HCT116 (cell line): ENCODE measurements at regions not wholly inside any gene's neighbourhood (a gene's known extent, or its start where the extent isn't known, plus 50 kb on each side); places are given as distances from the start of the nearest gene placed in this dataset.

ENCODE experiments used
- ATAC-seq: fragments of 200-7000 bp; cut with Tn5 transposase; 2 replicates; pipeline ENCODE4 v1.9.1; 2020; ENCODE audit warnings: mild to moderate bottlenecking, moderate library complexity
- BruUV-seq: library from RNA; stranded (reverse); fragments of 400-500 nt; replicated peaks from 2 replicates; lab custom pipeline; 2021; lab: Mats Ljungman, UMichigan
- CTCF ChIA-PET: fragments of 300-600 bp; sonication (Branson Sonifier 250); formaldehyde crosslinking; loops from one replicate; lab custom pipeline; 2021; ENCODE audit warnings: antibody characterized with exemption; lab: Charles Lee
- POLR2A ChIA-PET: fragments of 300-600, 350-600 bp; sonication (Branson Sonifier 250); formaldehyde crosslinking; loops from one replicate; lab custom pipeline; 2021; ENCODE audit warnings: antibody characterized with exemption; lab: Charles Lee
- RAD21 ChIA-PET, 2 experiments: fragments of 300-600 bp; sonication (Branson Sonifier 250); formaldehyde crosslinking; loops; one replicate each; lab custom pipeline; 2023; ENCODE audit warnings: low total read pairs in 2 of 2; ENCODE audit not compliant: uncharacterized antibody in 2 of 2, unreplicated experiment in 2 of 2, low non-redundant PET in 1 of 2; lab: Charles Lee
- DNase-seq: peaks from one replicate; pipeline ENCODE4 v3.0.0-alpha.2; 2010; ENCODE audit warnings: low read depth, low spot score
- H2AFZ ChIP-seq: fragments of 200-600 bp; shearing (Covaris generic), sonication (generic); 2 replicates; pipeline ENCODE4 v1.6.1; 2017; ENCODE audit warnings: low read depth, mixed run types, mixed read lengths, antibody characterized with exemption, low read length; ENCODE audit not compliant: poor library complexity, severe bottlenecking
- H3K27ac ChIP-seq: 2 replicates; pipeline ENCODE4 v1.5.1; 2012; ENCODE audit warnings: low read depth, low read length
- H3K27me3 ChIP-seq: fragments of 200-600 bp; sonication (generic); 2 replicates; pipeline ENCODE4 v1.6.1; 2016; ENCODE audit warnings: mixed run types, low read length, mixed read lengths; ENCODE audit not compliant: insufficient read depth
- H3K36me3 ChIP-seq, 2 experiments: fragments of 200-500 bp in 1 of 2; fragments of 200-600 bp in 1 of 2; sonication (Bioruptor generic) in 1 of 2; sonication (generic) in 1 of 2; 2 replicates each; pipeline versions ENCODE4 v1.5.1 to v1.6.1; 2014 to 2016; ENCODE audit warnings: low read length in 2 of 2, inconsistent platforms in 1 of 2, mixed read lengths in 1 of 2, mixed run types in 1 of 2; ENCODE audit not compliant: insufficient read depth in 2 of 2, control insufficient read depth in 1 of 2
- H3K4me1 ChIP-seq, 2 experiments: fragments of 200-600 bp in 1 of 2; sonication (generic) in 1 of 2; 2 replicates each; pipeline versions ENCODE4 v1.5.1 to v1.6.1; 2012 to 2017; ENCODE audit warnings: low read length in 2 of 2, inconsistent platforms in 1 of 2, mild to moderate bottlenecking in 1 of 2, mixed read lengths in 1 of 2, mixed run types in 1 of 2, moderate library complexity in 1 of 2; ENCODE audit not compliant: insufficient read depth in 2 of 2, control insufficient read depth in 1 of 2
- H3K4me2 ChIP-seq: fragments of 200-600 bp; sonication (generic); 2 replicates; pipeline ENCODE4 v1.6.1; 2017; ENCODE audit warnings: mixed run types, low read length, mixed read lengths
- H3K4me3 ChIP-seq, 2 experiments: fragments of 200-600 bp in 1 of 2; sonication (generic) in 1 of 2; replicated peaks in 1 of 2; 2 replicates each; pipeline ENCODE4 v1.5.1; 2011 to 2016; ENCODE audit warnings: low read length in 2 of 2, control low read depth in 1 of 2, low read depth in 1 of 2, mild to moderate bottlenecking in 1 of 2, mixed read lengths in 1 of 2, mixed run types in 1 of 2
- H3K79me2 ChIP-seq: fragments of 200-600 bp; sonication (generic); 2 replicates; pipeline ENCODE4 v1.6.1; 2017; ENCODE audit warnings: mild to moderate bottlenecking, mixed run types, low read length, moderate library complexity, mixed read lengths; ENCODE audit not compliant: insufficient read depth
- H3K9ac ChIP-seq: fragments of 200-600 bp; sonication (generic); 2 replicates; pipeline ENCODE4 v1.6.1; 2016; ENCODE audit warnings: low read length, mixed read lengths
- H3K9me2 ChIP-seq: fragments of 200-600 bp; sonication (generic), shearing (Covaris generic); 2 replicates; pipeline ENCODE4 v1.6.1; 2017; ENCODE audit warnings: mixed run types, mild to moderate bottlenecking, moderate library complexity; ENCODE audit not compliant: insufficient read depth
- H3K9me3 ChIP-seq, 2 experiments: fragments of 200-500 bp in 1 of 2; fragments of 200-600 bp in 1 of 2; sonication (Bioruptor generic) in 1 of 2; sonication (generic) in 1 of 2; 2 replicates each; pipeline ENCODE4 v1.6.1; 2014 to 2017; ENCODE audit warnings: low read length in 2 of 2, mixed read lengths in 2 of 2, inconsistent platforms in 1 of 2, low read depth in 1 of 2, mild to moderate bottlenecking in 1 of 2, mixed run types in 1 of 2, moderate library complexity in 1 of 2; ENCODE audit not compliant: control insufficient read depth in 1 of 2, insufficient read depth in 1 of 2
- H4K20me1 ChIP-seq: fragments of 200-600 bp; sonication (generic), shearing (Covaris generic); 2 replicates; pipeline ENCODE4 v1.6.1; 2017; ENCODE audit warnings: mixed run types, mild to moderate bottlenecking, moderate library complexity; ENCODE audit not compliant: insufficient read depth
- ATF3 ChIP-seq: IDR thresholded peaks from 2 replicates; pipeline ENCODE4 v1.6.1; 2012
- CTCF ChIP-seq, 3 experiments: fragments of 200-600 bp in 1 of 3; sonication (generic) in 1 of 3; IDR thresholded peaks in 2 of 3; conservative IDR thresholded peaks in 1 of 3; 2 replicates each; pipeline ENCODE4 v1.5.1; 2012 to 2017; ENCODE audit warnings: low read depth in 2 of 3, low read length in 2 of 3, antibody characterized with exemption in 1 of 3, borderline replicate concordance in 1 of 3, control low read depth in 1 of 3, mild to moderate bottlenecking in 1 of 3, mixed read lengths in 1 of 3, mixed run types in 1 of 3, moderate library complexity in 1 of 3; ENCODE audit not compliant: insufficient read depth in 1 of 3
- ELF1 ChIP-seq: IDR thresholded peaks from 2 replicates; pipeline ENCODE4 v1.6.1; 2012; ENCODE audit warnings: low read depth, borderline replicate concordance
- EZH2 ChIP-seq: fragments of 200-600 bp; sonication (generic); IDR thresholded peaks from 2 replicates; pipeline ENCODE4 v1.6.1; 2017; ENCODE audit warnings: antibody characterized with exemption, mixed run types
- JUND ChIP-seq: IDR thresholded peaks from 2 replicates; pipeline ENCODE4 v1.6.1; 2012
- POLR2AphosphoS5 ChIP-seq: IDR thresholded peaks from 2 replicates; pipeline ENCODE4 v1.6.1; 2011; ENCODE audit warnings: mild to moderate bottlenecking, low read depth, low read length, moderate library complexity
- SRF ChIP-seq: IDR thresholded peaks from 2 replicates; pipeline ENCODE4 v1.6.1; 2012; ENCODE audit warnings: low read depth
- YY1 ChIP-seq: IDR thresholded peaks from 2 replicates; pipeline ENCODE4 v1.6.1; 2011; ENCODE audit warnings: low read length, low read depth, moderate library complexity, mild to moderate bottlenecking; ENCODE audit not compliant: insufficient replicate concordance; ENCODE audit errors: extremely low read depth
- ZFX ChIP-seq: fragments of 450-650 bp; IDR thresholded peaks from 2 replicates; pipeline ENCODE4 v1.6.1; 2017
- intact Hi-C: fragments of 100-400 bp; cut with micrococcal nuclease; formaldehyde crosslinking; loops from 2 replicates; pipeline ENCODE4 v1.10.0; 2022

GRCh38 chrX:65203545-65203944, 227.3 kb upstream of the ZC4H2 start:
- ChIA-PET POLR2A (no interaction called here), CTCF (no interaction called here), RAD21 (no interaction called here)
- BruUV-seq: no TSS peak
- Histone ChIP-seq H3K79me2 (no peaks in the 10 kb centered on the region), H3K4me1 (no peaks in the 10 kb centered on the region), H3K9me2 (no peaks in the 10 kb centered on the region), H3K36me3 (no peaks in the 10 kb centered on the region), H3K9ac (no peak overlapping the region), H3K27ac (no peak overlapping the region), H3K4me2 (no peak overlapping the region), H4K20me1 (no peaks in the 10 kb centered on the region), H3K4me3 (no peak overlapping the region), H2AFZ (no peak overlapping the region), H3K27me3 (no peaks in the 10 kb centered on the region), H3K9me3 (no peaks in the 10 kb centered on the region)
- no peak for DNase-seq
- no peak for ATAC-seq
- intact Hi-C loops: no loop called here
- no peak for TF ChIP-seq ELF1
- no peak for TF ChIP-seq EZH2
- TF ChIP-seq CTCF (IDR thresholded peaks at IDR 0.05 in 2 of 3, conservative IDR thresholded peaks at IDR 0.05 in 1 of 3; ENCODE audit: borderline replicate concordance in 1 of 3, insufficient read depth in 1 of 3, low read depth in 2 of 3, low read length in 2 of 3): no peak
- no peak for TF ChIP-seq SRF
- TF ChIP-seq ZFX: no peak
- TF ChIP-seq YY1: no peak
- no peak for TF ChIP-seq ATF3
- no peak for TF ChIP-seq POLR2AphosphoS5
- no peak for TF ChIP-seq JUND
